Stimulated activated naive CD8-positive, alpha-beta T cell treated with anti-CD3 and anti-CD28 coated beads, Interleukin-15, Interleukin-2, amounts not matched to agents 100 ng/mL and 50 ng/mL, for 24 hours (primary cell): ENCODE measurements at regions not wholly inside any gene's neighbourhood (a gene's known extent, or its start where the extent isn't known, plus 50 kb on each side); places are given as distances from the start of the nearest gene placed in this dataset.

ENCODE experiments used
- H3K27ac Mint-ChIP-seq: one replicate; pipeline ENCODE4 v1.8.0; 2021; ENCODE audit warnings: mild to moderate bottlenecking, mixed read lengths
- H3K27me3 Mint-ChIP-seq: one replicate; pipeline ENCODE4 v1.8.0; 2021; ENCODE audit warnings: mixed read lengths
- H3K36me3 Mint-ChIP-seq: one replicate; pipeline ENCODE4 v1.8.0; 2021; ENCODE audit warnings: low read depth, mixed read lengths
- H3K4me1 Mint-ChIP-seq: one replicate; pipeline ENCODE4 v1.8.0; 2021; ENCODE audit warnings: low read depth, mixed read lengths
- H3K4me3 Mint-ChIP-seq: one replicate; pipeline ENCODE4 v1.8.0; 2021; ENCODE audit warnings: mild to moderate bottlenecking, mixed read lengths
- H3K9me3 Mint-ChIP-seq: one replicate; pipeline ENCODE4 v1.8.0; 2021; ENCODE audit warnings: mixed read lengths

DNA sequence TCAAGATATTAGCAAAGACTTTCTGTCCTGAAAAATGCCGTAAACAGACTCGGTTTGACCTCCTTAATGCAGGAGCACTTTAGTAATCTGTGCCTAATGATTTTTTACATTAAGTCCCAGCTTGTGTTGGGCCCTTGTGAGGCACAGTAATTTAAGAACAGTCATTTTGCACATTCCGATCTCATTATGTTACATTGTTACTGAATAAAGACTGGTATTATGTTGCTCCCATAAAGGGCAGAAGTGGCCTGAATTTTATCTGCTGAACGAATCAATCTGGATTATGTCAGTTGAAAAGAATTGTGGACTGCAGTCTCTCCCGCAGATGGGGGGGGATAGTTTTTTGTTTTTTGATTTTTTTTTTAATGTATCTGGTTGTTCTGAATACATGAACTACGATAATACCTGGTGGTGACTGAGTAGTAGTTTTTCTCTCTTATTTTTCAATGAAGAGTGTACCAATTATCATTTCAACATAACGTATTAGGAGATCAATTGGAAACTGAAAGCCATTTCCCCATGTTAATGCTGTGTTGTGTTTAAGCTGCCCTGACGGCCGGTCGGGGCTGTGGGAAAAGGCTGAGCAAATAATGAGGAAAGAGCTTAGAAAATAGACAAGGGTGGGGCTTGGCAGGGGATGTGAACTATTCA is 290.2 kb downstream of the ZNF536 start:
- Mint-ChIP-seq H3K9me3 (no peaks in the 10 kb centered on the region), H3K27ac (no peak overlapping the region), H3K4me3 (no peak overlapping the region), H3K4me1 (no peaks in the 10 kb centered on the region), H3K27me3 (peaks cover 24% of the 10 kb centered on the region), H3K36me3 (no peaks in the 10 kb centered on the region)

DNA sequence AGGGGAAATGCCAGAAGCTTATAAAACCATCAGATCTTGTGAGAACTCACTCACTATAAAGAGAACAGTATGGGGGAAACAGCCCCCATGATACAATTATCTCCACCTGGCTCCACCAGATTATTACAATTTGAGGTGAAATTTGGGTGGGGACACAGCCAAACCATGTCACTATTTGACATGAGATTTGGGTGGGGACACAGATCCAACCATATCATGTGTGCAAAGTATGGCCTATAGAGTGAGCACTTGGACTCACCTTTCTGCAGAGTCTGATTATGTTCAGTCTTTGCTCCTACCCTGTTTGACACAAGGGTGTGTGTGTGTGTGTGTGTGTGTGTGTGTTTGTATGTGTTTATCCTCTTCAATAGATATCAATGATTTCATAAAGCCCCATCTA is 287.5 kb downstream of the ZNF536 start:
- no peaks in the 10 kb centered on the region for H3K36me3 Mint-ChIP-seq
- H3K27ac Mint-ChIP-seq: no peak overlapping the region
- H3K9me3 Mint-ChIP-seq: no peaks in the 10 kb centered on the region
- no peaks in the 10 kb centered on the region for H3K4me1 Mint-ChIP-seq
- H3K4me3 Mint-ChIP-seq: no peak overlapping the region
- H3K27me3 Mint-ChIP-seq: peaks cover 20% of the 10 kb centered on the region

DNA sequence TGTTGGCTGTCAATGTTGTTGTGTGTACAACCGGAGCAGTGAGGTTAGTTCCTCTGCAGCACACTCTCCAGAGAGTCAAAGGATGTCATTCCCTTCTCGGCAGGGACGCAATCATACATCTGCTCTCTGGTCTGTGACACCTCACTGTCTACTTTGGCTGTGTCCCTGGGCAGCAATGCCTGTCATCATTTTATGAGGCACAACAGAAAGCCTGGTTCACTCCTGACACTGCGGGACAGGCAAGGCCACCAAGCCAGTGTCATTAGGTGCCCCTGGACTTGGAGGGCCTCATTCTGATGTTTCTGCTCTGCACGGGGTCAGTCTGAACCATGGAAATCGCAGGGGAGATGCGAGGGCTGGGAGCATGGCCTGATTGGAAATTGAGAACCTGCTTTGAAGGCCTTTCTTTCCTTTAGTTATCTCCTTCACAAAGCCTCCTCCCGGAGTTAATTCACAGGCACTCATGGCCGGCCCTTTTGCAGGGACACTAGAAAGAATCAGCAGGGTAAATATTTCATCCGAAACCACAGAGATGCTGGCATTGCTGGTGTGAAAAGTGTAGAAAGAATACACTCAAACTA is 284.4 kb downstream of the ZNF536 start:
- H3K4me3 Mint-ChIP-seq: no peak overlapping the region
- no peaks in the 10 kb centered on the region for H3K4me1 Mint-ChIP-seq
- no peak overlapping the region for H3K27ac Mint-ChIP-seq
- H3K9me3 Mint-ChIP-seq: no peaks in the 10 kb centered on the region
- H3K36me3 Mint-ChIP-seq: no peaks in the 10 kb centered on the region
- peaks cover 4% of the 10 kb centered on the region for H3K27me3 Mint-ChIP-seq

DNA sequence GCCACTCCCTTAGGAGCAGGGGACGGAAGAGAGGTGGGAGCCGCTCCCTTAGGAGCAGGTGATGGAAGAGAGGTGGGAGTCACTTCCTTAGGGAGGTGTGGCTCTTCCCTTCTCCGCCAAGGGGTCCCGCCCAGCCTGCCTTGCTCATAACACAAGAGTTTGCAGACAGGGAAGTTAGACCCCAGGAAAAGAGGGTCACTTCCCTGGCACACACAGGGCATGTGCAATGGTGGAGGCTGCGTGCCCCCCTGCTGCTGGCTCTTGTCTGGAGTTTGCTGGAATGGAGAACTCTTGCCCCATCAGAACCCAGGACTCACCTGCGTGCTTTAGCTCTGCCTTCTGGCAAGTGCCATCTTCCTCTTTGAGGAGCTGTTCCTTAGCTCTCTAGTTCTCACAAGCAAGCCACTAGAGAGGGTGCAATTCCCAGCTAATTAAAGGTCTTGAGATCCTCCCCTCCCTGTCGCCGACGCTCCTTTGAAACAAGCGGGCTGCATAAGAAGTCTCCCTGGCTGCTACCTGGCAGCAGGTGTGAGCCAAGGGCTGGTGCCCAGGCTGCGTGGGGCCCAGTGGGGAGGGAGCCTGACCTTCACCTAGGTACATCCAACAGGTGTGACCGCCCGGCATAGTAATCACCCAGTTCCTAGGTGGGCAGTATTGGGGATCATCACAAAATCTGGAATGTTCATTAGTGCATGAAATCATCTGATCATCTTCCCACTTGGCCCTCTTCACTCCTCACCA is 281.6 kb downstream of the ZNF536 start:
- Mint-ChIP-seq H3K36me3 (no peaks in the 10 kb centered on the region), H3K27ac (no peak overlapping the region), H3K9me3 (no peaks in the 10 kb centered on the region), H3K27me3 (peaks cover 10% of the 10 kb centered on the region), H3K4me1 (no peaks in the 10 kb centered on the region), H3K4me3 (no peak overlapping the region)

DNA sequence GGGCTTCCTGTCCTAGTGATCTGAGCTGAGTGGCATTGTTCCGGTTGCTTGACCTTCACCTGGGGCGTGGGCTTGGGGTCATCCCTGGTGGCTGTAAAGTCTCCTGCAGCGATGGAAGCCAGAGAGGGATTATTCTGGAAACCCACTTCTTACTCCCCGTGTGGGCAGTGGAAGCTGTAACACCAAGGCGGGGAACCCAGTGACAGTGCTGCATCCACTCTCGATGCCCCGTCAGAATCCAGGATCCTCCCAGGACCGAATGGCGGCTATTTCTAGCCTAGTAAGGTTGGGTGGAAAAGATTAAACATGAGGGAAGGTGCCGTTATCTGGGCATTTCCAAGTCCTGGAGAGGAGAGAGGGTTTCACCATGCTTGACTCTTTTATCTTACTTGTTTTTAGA is 280.6 kb downstream of the ZNF536 start:
- Mint-ChIP-seq H3K9me3 (no peaks in the 10 kb centered on the region), H3K4me3 (no peak overlapping the region), H3K27ac (no peak overlapping the region), H3K36me3 (no peaks in the 10 kb centered on the region), H3K4me1 (no peaks in the 10 kb centered on the region), H3K27me3 (peaks cover 17% of the 10 kb centered on the region)

DNA sequence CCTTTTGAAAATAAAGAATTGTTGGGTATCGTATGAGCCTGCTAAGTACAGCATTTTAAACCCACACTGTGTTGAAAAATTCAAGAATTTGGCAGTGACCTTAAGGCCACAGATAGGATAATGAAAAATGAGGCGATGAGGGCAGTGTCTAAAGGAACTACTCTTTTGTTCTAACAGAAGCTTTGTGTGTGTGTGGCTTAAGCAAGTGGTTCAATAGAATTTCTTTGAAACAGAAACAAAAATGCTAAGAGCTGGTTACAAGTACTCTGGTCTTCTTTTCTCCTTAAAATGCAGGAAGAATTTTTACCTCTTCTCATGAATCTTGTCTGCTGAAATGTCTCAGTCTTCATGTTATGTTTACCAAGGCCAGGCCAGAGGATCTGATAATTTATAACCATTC is 279.5 kb downstream of the ZNF536 start:
- H3K4me1 Mint-ChIP-seq: no peaks in the 10 kb centered on the region
- peaks cover 20% of the 10 kb centered on the region for H3K27me3 Mint-ChIP-seq
- H3K27ac Mint-ChIP-seq: no peak overlapping the region
- H3K9me3 Mint-ChIP-seq: no peaks in the 10 kb centered on the region
- no peak overlapping the region for H3K4me3 Mint-ChIP-seq
- H3K36me3 Mint-ChIP-seq: no peaks in the 10 kb centered on the region

DNA sequence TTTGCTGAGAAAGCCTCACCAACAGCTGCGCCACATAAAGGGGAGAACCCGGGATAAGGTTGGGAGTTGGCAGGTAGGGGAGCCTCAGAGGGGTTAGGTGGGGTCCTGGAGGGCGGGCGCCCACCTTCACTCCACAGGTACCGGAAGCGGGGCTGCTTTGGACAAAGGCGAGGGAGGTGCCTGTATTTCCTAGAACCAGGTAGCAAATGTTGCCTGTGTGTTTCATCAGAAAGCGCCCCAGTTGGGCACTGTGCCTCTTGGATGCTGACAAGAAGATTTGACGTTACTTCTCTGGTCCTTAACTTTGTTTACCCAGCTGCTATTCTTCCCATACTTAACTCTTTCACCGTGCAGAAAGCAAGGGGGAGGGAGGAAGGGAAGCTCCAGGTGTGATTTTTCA is 278.9 kb downstream of the ZNF536 start:
- H3K27ac Mint-ChIP-seq: no peak overlapping the region
- peaks cover 20% of the 10 kb centered on the region for H3K27me3 Mint-ChIP-seq
- H3K4me1 Mint-ChIP-seq: no peaks in the 10 kb centered on the region
- no peaks in the 10 kb centered on the region for H3K9me3 Mint-ChIP-seq
- no peaks in the 10 kb centered on the region for H3K36me3 Mint-ChIP-seq
- H3K4me3 Mint-ChIP-seq: no peak overlapping the region

DNA sequence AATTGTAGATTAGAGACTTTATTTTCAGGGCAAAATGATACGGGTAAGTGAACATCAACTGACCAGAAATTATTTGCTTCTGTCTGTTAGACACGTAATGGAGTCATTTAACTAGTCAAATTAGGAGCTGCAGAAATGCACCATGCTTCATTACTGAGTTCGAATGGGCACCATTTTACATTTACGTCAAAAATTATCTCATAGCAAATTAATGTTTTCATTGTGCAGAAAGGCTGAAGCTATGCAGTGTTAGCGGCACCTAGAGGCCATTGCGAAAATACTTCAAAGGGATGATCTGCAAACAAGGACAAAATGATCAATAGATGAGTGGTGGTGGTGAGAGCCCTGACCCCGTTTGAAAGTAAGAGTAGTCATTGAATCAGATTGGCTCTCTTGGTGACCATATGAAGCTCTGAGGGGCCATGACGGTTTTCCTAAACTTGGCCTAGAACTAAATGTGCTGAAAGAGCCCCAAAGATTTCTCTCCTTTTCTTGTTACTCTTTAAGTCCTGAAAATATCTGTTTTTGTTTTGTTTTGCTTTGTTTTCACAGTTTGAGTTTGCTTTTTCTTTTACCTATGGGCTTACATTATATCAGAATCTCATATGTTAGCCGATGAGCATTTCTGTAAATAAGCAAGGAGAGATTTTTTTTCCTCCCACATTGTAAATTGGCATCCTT is 277.9 kb downstream of the ZNF536 start:
- Mint-ChIP-seq H3K4me1 (no peaks in the 10 kb centered on the region), H3K27me3 (peaks cover 20% of the 10 kb centered on the region), H3K9me3 (no peaks in the 10 kb centered on the region), H3K36me3 (no peaks in the 10 kb centered on the region), H3K27ac (no peak overlapping the region), H3K4me3 (no peak overlapping the region)

DNA sequence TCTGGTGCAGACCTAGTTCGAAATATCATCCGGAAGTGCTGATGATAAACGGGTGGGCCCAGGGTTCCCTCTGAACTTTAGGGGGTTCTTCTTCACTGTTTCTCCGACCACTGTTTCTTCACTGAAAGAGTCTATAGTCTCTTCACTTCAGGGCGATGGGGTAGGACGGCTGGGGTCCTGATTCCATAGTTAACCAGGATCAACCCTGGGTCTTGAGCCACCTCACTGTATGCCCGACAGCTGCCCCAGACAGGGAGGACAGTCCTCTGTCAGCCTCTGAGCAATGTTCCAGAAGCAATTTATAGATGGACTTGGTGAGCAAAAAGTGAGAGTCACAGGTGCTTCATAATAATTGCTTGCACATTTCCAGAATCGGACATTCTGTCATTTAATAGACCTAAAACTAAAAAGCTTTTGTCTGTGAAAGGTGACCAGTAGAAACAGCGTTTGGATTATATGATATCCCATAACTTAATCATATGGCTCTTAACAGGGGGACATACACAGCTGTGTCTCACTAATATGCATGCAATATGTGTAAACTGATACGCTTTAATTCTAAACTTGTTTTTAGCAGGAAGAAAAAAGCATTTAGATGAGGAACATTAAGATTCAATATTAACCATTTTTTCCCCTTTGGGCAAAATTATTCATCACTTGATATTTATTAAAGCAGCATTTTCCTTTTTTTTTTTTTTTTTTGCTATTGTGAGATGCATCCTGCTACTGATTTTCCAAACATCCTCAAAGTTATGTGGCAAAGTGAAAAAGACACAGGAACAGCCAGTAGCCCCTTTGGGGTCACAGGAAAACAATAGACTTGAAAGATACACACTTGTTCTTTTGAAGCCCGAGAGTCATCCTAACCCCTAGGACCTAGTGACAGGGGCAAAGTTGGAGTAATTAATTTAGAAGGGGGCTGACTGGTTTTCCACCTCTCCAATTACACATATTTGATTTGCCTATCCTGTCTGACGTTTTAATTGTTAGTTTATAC is 277.0 kb downstream of the ZNF536 start:
- no peaks in the 10 kb centered on the region for H3K9me3 Mint-ChIP-seq
- no peak overlapping the region for H3K4me3 Mint-ChIP-seq
- H3K27me3 Mint-ChIP-seq: peaks cover 20% of the 10 kb centered on the region
- no peak overlapping the region for H3K27ac Mint-ChIP-seq
- no peaks in the 10 kb centered on the region for H3K36me3 Mint-ChIP-seq
- no peaks in the 10 kb centered on the region for H3K4me1 Mint-ChIP-seq

DNA sequence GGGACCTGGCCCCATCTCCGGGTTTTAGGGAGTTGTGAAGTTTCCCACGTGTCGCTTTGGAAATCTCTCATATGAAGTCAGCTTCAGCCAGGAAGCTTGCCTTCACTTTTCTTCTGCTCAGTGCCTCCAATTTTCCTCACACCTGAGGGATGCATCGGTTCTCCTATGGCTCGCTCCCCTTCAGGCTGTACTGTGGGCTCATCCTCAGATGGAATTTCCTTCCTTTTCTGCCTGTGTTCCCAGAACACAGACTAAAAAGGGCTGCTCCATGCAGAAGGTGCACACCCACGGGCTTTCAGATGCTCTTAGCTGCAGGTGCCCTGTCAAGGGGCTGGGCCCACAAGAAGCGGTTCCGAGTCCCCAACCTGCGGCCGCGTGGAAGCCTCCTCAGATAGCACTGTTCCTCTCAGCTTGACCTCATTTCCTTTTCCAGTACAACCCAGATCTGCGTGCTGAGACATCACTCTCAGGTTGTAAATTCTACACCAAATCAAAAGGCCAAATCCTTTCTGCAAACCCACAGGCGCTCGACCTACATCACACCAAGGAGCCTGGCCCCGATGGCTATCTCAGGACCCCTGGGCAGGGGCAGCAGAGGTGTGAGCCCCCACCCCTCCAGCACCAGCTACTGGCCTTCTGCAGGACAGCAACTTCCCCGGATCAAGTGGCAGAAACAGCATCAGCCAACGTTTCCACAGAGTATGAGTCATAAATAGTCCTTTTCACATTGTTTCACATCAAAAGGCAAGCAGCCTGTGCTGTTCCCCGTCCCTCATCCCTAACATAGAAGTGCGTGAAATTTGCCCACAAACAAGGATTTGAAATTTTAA is 275.9 kb downstream of the ZNF536 start:
- H3K36me3 Mint-ChIP-seq: no peaks in the 10 kb centered on the region
- no peaks in the 10 kb centered on the region for H3K4me1 Mint-ChIP-seq
- no peak overlapping the region for H3K27ac Mint-ChIP-seq
- H3K27me3 Mint-ChIP-seq: peaks cover 20% of the 10 kb centered on the region
- H3K4me3 Mint-ChIP-seq: no peak overlapping the region
- H3K9me3 Mint-ChIP-seq: no peaks in the 10 kb centered on the region

DNA sequence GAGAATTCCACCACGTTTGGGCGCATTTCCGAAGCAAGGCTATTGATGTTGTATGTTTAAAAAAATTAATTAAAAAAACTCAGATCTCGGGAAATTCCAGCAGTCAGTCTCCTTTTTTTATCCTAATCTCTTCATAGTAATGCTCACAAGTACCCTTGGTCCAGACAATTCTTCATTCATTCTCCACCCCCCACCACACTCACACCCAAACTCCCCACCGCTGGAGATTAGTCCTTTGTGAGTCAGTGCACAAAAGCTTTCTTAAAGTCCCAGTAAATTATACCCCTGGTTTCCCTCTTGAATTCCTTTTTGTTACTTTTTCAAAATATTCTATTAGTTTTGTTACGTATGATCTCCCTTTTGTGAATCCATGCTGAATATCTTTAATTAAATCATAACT is 274.6 kb downstream of the ZNF536 start:
- Mint-ChIP-seq H3K4me1 (no peaks in the 10 kb centered on the region), H3K27me3 (peaks cover 20% of the 10 kb centered on the region), H3K36me3 (no peaks in the 10 kb centered on the region), H3K27ac (no peak overlapping the region), H3K9me3 (no peaks in the 10 kb centered on the region), H3K4me3 (no peak overlapping the region)

DNA sequence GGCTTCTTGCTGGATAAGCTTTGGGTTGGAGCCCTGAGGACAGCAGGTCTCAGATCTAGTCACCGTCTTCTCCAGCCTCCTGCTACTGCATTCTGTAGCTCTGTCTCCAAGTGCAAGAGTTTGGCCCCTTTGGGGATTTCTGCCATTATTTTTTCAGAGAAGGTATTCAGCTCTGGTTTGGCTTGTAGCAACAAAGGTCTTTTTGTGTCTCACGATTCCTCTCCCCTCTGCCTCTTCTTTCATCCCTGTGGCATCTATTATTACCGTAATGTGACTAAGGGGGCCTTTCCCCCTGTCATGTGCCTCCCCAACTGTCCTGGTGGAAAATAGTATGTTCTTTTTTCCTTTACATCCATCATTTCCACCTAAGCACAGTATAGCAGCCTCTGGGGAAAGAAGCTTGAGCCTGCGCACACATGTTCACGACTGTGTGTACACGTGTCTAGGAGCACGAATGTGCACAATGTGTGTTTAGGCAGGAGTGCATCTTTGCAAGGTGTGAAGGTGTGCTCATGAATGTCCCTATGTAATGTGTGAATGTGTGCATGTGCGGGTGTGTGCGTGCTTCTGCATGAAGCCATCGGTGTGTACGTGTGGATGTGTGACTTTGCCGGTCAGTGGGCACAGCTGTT is 273.9 kb downstream of the ZNF536 start:
- Mint-ChIP-seq H3K36me3 (no peaks in the 10 kb centered on the region), H3K27me3 (peaks cover 20% of the 10 kb centered on the region), H3K4me1 (no peaks in the 10 kb centered on the region), H3K9me3 (no peaks in the 10 kb centered on the region), H3K4me3 (no peak overlapping the region), H3K27ac (no peak overlapping the region)

DNA sequence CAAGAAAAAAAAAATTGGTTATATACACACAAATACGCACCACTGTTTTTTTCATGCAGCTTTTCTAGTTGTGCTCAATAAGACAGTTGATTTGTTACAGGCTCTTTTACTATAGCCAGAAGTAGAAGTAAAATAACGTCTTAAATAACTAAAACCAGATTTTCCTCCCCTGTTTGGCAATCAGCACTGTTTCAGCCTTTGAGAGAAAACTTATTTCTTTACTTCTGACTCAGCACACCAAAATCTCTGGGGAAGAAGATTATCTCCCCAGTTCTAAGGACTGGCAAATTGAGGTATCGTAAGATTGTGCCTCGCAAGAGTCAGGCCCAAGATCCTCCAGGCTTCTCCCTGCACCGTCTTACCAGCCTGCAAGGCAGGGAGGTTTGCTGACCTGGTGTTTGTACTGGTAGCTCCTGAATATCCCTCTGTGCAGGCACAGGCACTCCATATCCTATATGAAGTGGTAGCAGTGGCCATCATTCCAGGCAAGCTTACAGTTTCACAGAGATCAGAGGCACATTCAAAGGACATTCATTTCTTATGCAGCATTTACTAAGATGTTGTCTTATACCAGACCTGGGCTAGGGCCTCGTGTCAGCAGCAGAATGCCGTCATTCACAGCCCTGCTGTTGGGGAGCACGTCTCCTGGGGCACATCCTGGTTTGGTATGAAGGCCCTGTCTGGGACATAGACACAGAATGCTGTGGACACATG is 268.2 kb downstream of the ZNF536 start:
- Mint-ChIP-seq H3K36me3 (no peaks in the 10 kb centered on the region), H3K4me1 (no peaks in the 10 kb centered on the region), H3K27me3 (no peaks in the 10 kb centered on the region), H3K27ac (no peak overlapping the region), H3K9me3 (peaks cover 15% of the 10 kb centered on the region), H3K4me3 (no peak overlapping the region)
